Smooth muscle cell (in vitro differentiated cells): ENCODE measurements at regions not wholly inside any gene's neighbourhood (a gene's known extent, or its start where the extent isn't known, plus 50 kb on each side); places are given as distances from the start of the nearest gene placed in this dataset.

ENCODE experiments used
- DNase-seq: peaks from one replicate; lab custom pipeline; 2025; ENCODE audit not compliant: unreplicated experiment; lab: John Stamatoyannopoulos, UW
- H2AFZ ChIP-seq: fragments of 200-600 bp; sonication (generic); 2 replicates; pipeline ENCODE4 v1.6.0; 2016; ENCODE audit warnings: antibody characterized with exemption, low read depth, mild to moderate bottlenecking
- H3F3A ChIP-seq: fragments of 200-600 bp; sonication (generic); 2 replicates; pipeline ENCODE4 v1.6.0; 2017; ENCODE audit warnings: antibody characterized with exemption, low read depth
- H3K27ac ChIP-seq: fragments of 200-600 bp; sonication (generic); 2 replicates; pipeline ENCODE4 v1.5.1; 2016; ENCODE audit warnings: low read depth, mild to moderate bottlenecking
- H3K27me3 ChIP-seq: fragments of 200-600 bp; sonication (generic); 2 replicates; pipeline ENCODE4 v1.6.1; 2016; ENCODE audit warnings: low read depth, mild to moderate bottlenecking
- H3K36me3 ChIP-seq: fragments of 200-600 bp; sonication (generic); 2 replicates; pipeline ENCODE4 v1.5.1; 2016; ENCODE audit warnings: low read depth
- H3K4me1 ChIP-seq: fragments of 200-600 bp; sonication (generic); 2 replicates; pipeline ENCODE4 v1.5.1; 2016; ENCODE audit warnings: low read depth
- H3K4me2 ChIP-seq: fragments of 200-600 bp; sonication (generic); 2 replicates; pipeline ENCODE4 v1.6.0; 2016; ENCODE audit warnings: mild to moderate bottlenecking
- H3K4me3 ChIP-seq: fragments of 200-600 bp; sonication (generic); 2 replicates; pipeline ENCODE4 v1.5.1; 2016; ENCODE audit warnings: mild to moderate bottlenecking
- H3K79me2 ChIP-seq: fragments of 200-600 bp; sonication (generic); 2 replicates; pipeline ENCODE4 v1.6.0; 2016; ENCODE audit warnings: low read depth, mild to moderate bottlenecking
- H3K9ac ChIP-seq: fragments of 200-600 bp; sonication (generic); 2 replicates; pipeline ENCODE4 v1.6.0; 2016; ENCODE audit warnings: low read depth
- H3K9me3 ChIP-seq: fragments of 200-600 bp; sonication (generic); replicated peaks from 2 replicates; pipeline ENCODE4 v1.5.1; 2016; ENCODE audit warnings: low read depth
- H4K20me1 ChIP-seq: fragments of 200-600 bp; sonication (generic); 2 replicates; pipeline ENCODE4 v1.6.0; 2016; ENCODE audit warnings: low read depth
- CTCF ChIP-seq: fragments of 200-600 bp; sonication (generic); IDR thresholded peaks from 2 replicates; pipeline ENCODE4 v1.5.1; 2017; ENCODE audit warnings: borderline replicate concordance, mild to moderate bottlenecking, antibody characterized with exemption; ENCODE audit not compliant: insufficient read depth, poor library complexity, severe bottlenecking
- WGBS: methylation state at CpG from one replicate; pipeline ENCODE4 v1.1.7; 2016; ENCODE audit warnings: low lambda C conversion rate; 5-methylcytosine and 5-hydroxymethylcytosine counted together

GRCh38 chr16:73852561-73852960 is 444.1 kb upstream of the PSMD7 start:
- Histone ChIP-seq H3F3A (no peaks in the 10 kb centered on the region), H2AFZ (no peak overlapping the region), H3K4me3 (no peak overlapping the region), H3K27ac (no peak overlapping the region), H3K9ac (no peak overlapping the region), H3K4me2 (no peak overlapping the region), H3K4me1 (no peaks in the 10 kb centered on the region), H4K20me1 (no peaks in the 10 kb centered on the region), H3K27me3 (no peaks in the 10 kb centered on the region), H3K36me3 (no peaks in the 10 kb centered on the region), H3K79me2 (no peaks in the 10 kb centered on the region), H3K9me3 (no peaks in the 10 kb centered on the region)
- no peak for TF ChIP-seq CTCF
- no peak for DNase-seq
- 95% methylated on average over 1 of the region's 1 CpG for WGBS

GRCh38 chr16:73848993-73849392 is 447.6 kb upstream of the PSMD7 start:
- no peak for DNase-seq
- Histone ChIP-seq H3K4me3 (no peak overlapping the region), H3K4me2 (no peak overlapping the region)

GRCh38 chr16:73847090-73847489 is 449.5 kb upstream of the PSMD7 start:
- 92% methylated on average over 3 of the region's 3 CpGs for WGBS

More at GRCh38 chr16:73848993-73849392, 447.6 kb upstream of the PSMD7 start:
- TF ChIP-seq CTCF = no peak
- no peaks in the 10 kb centered on the region for H3K36me3 ChIP-seq
- no peak overlapping the region for H3K9ac ChIP-seq
- H3F3A ChIP-seq = no peaks in the 10 kb centered on the region
- H3K27me3 ChIP-seq = no peaks in the 10 kb centered on the region
- H3K27ac ChIP-seq = no peak overlapping the region
- H4K20me1 ChIP-seq = no peaks in the 10 kb centered on the region
- H3K4me1 ChIP-seq = no peaks in the 10 kb centered on the region
- H3K9me3 ChIP-seq = no peaks in the 10 kb centered on the region
- no peak overlapping the region for H2AFZ ChIP-seq
- no peaks in the 10 kb centered on the region for H3K79me2 ChIP-seq
- 82% methylated on average over 4 of the region's 4 CpGs for WGBS

More at GRCh38 chr16:73847090-73847489, 449.5 kb upstream of the PSMD7 start:
- no peaks in the 10 kb centered on the region for H3K9me3 ChIP-seq
- TF ChIP-seq CTCF = no peak
- no peaks in the 10 kb centered on the region for H3K36me3 ChIP-seq
- DNase-seq = no peak
- H3K27ac ChIP-seq = no peak overlapping the region
- H4K20me1 ChIP-seq = no peaks in the 10 kb centered on the region
- H2AFZ ChIP-seq = no peak overlapping the region
- no peak overlapping the region for H3K9ac ChIP-seq
- H3K79me2 ChIP-seq = no peaks in the 10 kb centered on the region
- H3K4me3 ChIP-seq = no peak overlapping the region
- no peaks in the 10 kb centered on the region for H3F3A ChIP-seq
- H3K4me1 ChIP-seq = no peaks in the 10 kb centered on the region
- no peaks in the 10 kb centered on the region for H3K27me3 ChIP-seq
- no peak overlapping the region for H3K4me2 ChIP-seq
